Body of pancreas (tissue), 4 donors: ENCODE measurements at regions not wholly inside any gene's neighbourhood (a gene's known extent, or its start where the extent isn't known, plus 50 kb on each side); places are given as distances from the start of the nearest gene placed in this dataset.

Source experiments
- POLR2A ChIP-seq, 3 donors: fragments of 450-650 bp; IDR thresholded peaks; one replicate each; pipeline ENCODE4 v1.6.1; 2016; ENCODE audit warnings: antibody characterized with exemption in 3 of 3, mild to moderate bottlenecking in 2 of 3
- TF ChIP-seq, protein P1 (sequence below), 7 experiments: fragments of 450-650 bp in 4 of 7; fragments of 200-600 bp in 3 of 7; sonication (generic) in 3 of 7; IDR thresholded peaks; one replicate each; pipeline ENCODE4 v1.5.1; 2016 to 2019; ENCODE audit warnings: antibody characterized with exemption in 7 of 7

GRCh38 chr14:27546111-27546510 is 948.3 kb upstream of the NOVA1 start:
- TF ChIP-seq, protein P1, sequence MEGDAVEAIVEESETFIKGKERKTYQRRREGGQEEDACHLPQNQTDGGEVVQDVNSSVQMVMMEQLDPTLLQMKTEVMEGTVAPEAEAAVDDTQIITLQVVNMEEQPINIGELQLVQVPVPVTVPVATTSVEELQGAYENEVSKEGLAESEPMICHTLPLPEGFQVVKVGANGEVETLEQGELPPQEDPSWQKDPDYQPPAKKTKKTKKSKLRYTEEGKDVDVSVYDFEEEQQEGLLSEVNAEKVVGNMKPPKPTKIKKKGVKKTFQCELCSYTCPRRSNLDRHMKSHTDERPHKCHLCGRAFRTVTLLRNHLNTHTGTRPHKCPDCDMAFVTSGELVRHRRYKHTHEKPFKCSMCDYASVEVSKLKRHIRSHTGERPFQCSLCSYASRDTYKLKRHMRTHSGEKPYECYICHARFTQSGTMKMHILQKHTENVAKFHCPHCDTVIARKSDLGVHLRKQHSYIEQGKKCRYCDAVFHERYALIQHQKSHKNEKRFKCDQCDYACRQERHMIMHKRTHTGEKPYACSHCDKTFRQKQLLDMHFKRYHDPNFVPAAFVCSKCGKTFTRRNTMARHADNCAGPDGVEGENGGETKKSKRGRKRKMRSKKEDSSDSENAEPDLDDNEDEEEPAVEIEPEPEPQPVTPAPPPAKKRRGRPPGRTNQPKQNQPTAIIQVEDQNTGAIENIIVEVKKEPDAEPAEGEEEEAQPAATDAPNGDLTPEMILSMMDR (IDR thresholded peaks at IDR 0.05) = no peak
- TF ChIP-seq POLR2A (IDR thresholded peaks at IDR 0.05) = no peak
